ENCODE measurements at regions not wholly inside any gene's neighbourhood (a gene's known extent, or its start where the extent isn't known, plus 50 kb on each side); places are given as distances from the start of the nearest gene placed in this dataset.
"Not testable (repeated sequence)": the region's sequence is repeated elsewhere in the genome, so short reads cannot be mapped to it uniquely, and the experiment has no call there.

GRCh38 chr7:123265853-123266252, 66.1 kb upstream of the SLC13A1 start:
- Histone ChIP-seq H3K4me3 (ENCODE audit: low read depth, low read length) (no peak overlapping the region), H3K27ac (no peak overlapping the region), H3K27me3 (replicated peaks) (no peaks in the 10 kb centered on the region), H3K36me3 (replicated peaks) (no peaks in the 10 kb centered on the region)
- DNase-seq: no peak
- in situ Hi-C loops (cut with HindIII; ENCODE audit: low pct_ligation_motif_present, low sequenced_read_pairs): no loop called here
- TF ChIP-seq CTCF (IDR thresholded peaks at IDR 0.05; ENCODE audit: low read depth, low read length, missing control alignments): no peak

- DNase-seq; in situ Hi-C loops (cut with HindIII; ENCODE audit: low pct_ligation_motif_present, low sequenced_read_pairs); H3K36me3 ChIP-seq (replicated peaks); H3K27ac ChIP-seq; H3K4me3 ChIP-seq (ENCODE audit: low read depth, low read length); H3K27me3 ChIP-seq (replicated peaks): not testable (repeated sequence)
Measured at GRCh38 chr7:123264820-123265219, 65.1 kb upstream of the SLC13A1 start.

GRCh38 chr7:123260428-123260960, 60.7 kb upstream of the SLC13A1 start:
- no peak overlapping the region for H3K27ac ChIP-seq
- no peaks in the 10 kb centered on the region for H3K27me3 ChIP-seq (replicated peaks)
- TF ChIP-seq CTCF (IDR thresholded peaks at IDR 0.05; ENCODE audit: low read depth, low read length, missing control alignments): no peak
- in situ Hi-C loops (cut with HindIII; ENCODE audit: low pct_ligation_motif_present, low sequenced_read_pairs): no loop called here
- DNase-seq: no peak
- no peaks in the 10 kb centered on the region for H3K36me3 ChIP-seq (replicated peaks)
- H3K4me3 ChIP-seq (ENCODE audit: low read depth, low read length): no peak overlapping the region

DNA sequence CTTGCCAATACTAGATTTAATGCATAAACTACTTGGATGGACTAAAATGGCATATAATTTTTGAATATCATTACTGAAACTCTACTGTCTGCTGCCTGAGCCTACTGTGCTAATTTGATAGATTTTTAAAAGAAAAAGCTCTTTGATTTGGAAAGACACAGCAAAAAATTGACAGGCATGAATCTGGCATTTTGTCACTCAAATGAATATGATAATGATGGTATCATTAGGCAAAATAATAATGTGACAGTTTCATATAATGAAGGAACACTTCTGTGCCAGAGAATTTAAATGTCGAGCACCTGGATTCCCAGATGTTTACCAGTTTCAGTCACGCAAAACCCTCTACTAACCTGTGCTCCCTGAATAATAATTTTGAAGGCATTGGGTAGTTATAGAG, 60.0 kb upstream of the SLC13A1 start:
- Histone ChIP-seq H3K27ac (no peak overlapping the region), H3K27me3 (replicated peaks) (no peaks in the 10 kb centered on the region), H3K36me3 (replicated peaks) (no peaks in the 10 kb centered on the region), H3K4me3 (ENCODE audit: low read depth, low read length) (no peak overlapping the region)
- no peak for TF ChIP-seq CTCF (IDR thresholded peaks at IDR 0.05; ENCODE audit: low read depth, low read length, missing control alignments)
- in situ Hi-C loops (cut with HindIII; ENCODE audit: low pct_ligation_motif_present, low sequenced_read_pairs): no loop called here
- no peak for DNase-seq
